ENCODE measurements at regions not wholly inside any gene's neighbourhood (a gene's known extent, or its start where the extent isn't known, plus 50 kb on each side); places are given as distances from the start of the nearest gene placed in this dataset.
A peak's percentile ranks its signal among the peaks of the same experiment; 100 is the strongest.
"Not testable (repeated sequence)": the region's sequence is repeated elsewhere in the genome, so short reads cannot be mapped to it uniquely, and the experiment has no call there.

GRCh38 chr10:80697926-80698325 is 160.2 kb downstream of the SH2D4B start:
- no peak for DNase-seq

GRCh38 chr10:80699602-80700039 is 161.9 kb downstream of the SH2D4B start:
- peak; percentile 47 for DNase-seq

GRCh38 chr10:80700252-80700651 is 162.6 kb downstream of the SH2D4B start:
- peak; percentile 70 for DNase-seq

- DNase-seq, result no peak
Measured at GRCh38 chr10:80700760-80701444, 163.2 kb downstream of the SH2D4B start.

GRCh38 chr10:80701706-80702105 is 164.0 kb downstream of the SH2D4B start:
- no peak for DNase-seq

DNA sequence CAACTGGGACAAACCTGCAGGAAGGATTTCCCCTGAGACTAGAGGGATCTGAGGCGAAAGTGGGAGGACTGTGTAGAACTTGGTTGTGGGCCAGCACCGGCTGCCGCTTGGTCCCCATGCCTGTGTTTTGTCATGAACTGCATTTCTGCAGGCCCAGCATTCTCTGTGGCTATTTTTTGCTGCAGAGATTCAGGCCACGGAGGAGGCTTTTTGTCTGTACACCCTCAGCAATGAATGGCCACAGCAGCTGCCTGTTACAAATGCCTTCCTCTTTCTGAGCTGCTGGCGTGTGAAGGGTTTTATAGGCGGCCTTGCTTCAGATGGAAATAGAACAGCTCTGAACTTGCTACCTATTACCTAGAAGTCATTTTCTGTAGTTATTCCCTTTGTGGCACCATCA is 164.4 kb downstream of the SH2D4B start:
- DNase-seq, result no peak

GRCh38 chr10:80705899-80706298 is 168.2 kb downstream of the SH2D4B start:
- no peak for DNase-seq

GRCh38 chr10:80708185-80708584 is 170.5 kb downstream of the SH2D4B start:
- DNase-seq, result no peak

- DNase-seq, result no peak
Measured at GRCh38 chr10:80708808-80709207, 171.1 kb downstream of the SH2D4B start.

GRCh38 chr10:80709866-80710265 is 172.2 kb downstream of the SH2D4B start:
- peak; percentile 59 for DNase-seq

DNA sequence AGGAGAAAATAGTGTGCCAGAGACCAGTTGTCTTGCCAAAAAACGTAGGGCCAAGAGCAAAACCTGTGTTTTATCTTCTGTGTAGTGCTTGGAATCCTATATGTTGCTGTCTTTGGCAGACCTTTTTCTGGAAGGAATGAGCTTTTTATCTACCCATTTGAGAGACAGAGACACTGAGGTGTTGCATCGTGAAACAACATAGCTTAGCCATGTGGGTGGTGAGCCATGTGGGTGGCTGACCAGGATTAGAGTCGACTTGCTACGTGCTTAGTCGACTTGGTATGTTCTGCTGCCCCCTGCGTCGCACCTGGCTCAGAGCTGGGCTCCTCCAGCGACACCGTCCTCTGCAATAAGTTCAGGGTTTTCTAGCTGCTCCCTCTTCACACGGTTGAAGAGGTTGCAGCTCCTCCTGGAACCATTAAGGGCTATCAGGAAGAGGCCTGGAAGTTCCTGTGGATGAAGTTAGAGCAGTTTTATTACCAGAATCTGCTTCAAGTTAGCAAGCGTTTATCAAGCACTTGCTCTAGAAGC is 175.8 kb downstream of the SH2D4B start:
- no peak for DNase-seq

- DNase-seq, result no peak
Measured at GRCh38 chr10:80714566-80714965, 176.9 kb downstream of the SH2D4B start.

DNA sequence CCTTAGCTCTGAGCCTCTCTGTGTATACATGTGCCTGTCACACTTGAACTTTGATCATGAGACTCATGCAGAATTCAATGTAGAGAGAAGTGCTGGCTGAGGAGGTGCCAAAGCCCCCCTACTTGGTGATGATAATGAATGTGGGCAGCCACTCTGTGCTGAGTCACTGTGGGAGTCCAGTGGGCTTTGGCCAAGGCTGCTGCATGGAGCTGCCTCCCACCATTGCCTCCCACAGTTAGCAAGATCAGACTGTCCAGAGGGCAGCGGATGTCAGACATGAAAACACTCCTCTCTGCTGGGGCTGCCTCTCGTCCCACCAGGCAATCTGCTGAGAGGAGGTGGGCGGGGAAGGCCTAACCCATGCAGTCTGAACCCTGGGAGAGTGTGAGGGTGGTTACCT is 180.3 kb downstream of the SH2D4B start:
- DNase-seq, result no peak

DNA sequence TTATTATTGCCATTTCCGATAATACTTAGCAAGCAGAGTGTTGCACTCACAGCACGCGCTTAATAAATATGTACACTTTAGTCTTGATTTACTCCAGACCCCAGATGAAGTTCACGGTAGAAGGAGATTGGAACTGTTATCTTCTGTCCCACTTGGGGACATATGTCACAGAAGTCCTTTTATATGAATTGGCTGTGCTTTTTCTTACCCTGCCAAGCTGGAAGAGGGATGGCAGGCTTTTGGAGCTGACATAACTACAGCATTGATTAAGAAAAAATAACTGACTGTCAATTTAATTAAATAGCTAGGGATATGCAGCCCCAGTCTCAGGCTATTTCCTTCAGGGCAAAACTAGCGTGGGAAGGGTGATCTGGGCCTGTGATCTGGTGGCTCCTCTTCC is 182.2 kb downstream of the SH2D4B start:
- DNase-seq, result no peak

- DNase-seq, result no peak
Measured at GRCh38 chr10:80720549-80720948, 182.8 kb downstream of the SH2D4B start.

- DNase-seq, result not testable (repeated sequence)
Measured at GRCh38 chr10:80728354-80728753, 190.7 kb downstream of the SH2D4B start.

DNA sequence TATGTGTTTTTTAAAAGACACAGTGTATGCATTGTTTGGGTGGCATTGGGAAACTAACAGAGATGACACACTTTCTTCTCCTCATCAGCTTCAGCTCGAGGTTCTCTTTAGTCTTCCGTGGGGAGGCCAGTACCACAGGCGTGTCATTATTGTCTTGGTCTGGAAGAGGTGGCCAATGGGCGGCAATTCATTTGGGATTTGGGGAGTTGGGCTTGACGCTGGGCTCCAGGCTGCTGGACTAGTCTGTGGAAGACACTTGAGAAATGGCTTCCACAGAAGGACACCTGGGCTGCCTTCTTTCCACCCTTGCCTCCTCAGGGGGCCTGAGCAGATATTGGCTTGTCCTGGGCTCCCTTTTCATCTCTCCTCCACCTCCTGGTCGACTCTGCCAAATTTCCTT is 192.2 kb downstream of the SH2D4B start:
- no peak for DNase-seq

DNA sequence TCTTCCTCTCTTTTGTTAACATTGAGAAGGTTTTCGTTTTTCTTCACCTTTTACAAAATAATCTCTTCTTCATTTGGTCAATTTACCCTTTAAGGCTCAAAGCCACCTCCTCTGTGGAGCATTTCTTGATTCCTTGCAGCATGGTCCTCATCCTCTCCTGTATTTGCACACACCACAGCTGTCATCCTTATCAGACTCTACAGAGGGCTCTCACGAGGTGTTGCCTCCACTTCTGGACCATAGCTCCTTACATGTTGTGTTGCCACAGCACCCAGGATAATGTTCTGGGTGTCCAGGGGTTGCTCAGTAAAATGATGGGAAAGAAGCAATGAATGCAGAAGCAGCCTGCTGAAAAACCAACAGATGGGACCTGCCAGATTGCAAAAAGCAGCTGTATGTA is 192.8 kb downstream of the SH2D4B start:
- DNase-seq, result no peak

- no peak for DNase-seq
Measured at GRCh38 chr10:80734589-80734988, 196.9 kb downstream of the SH2D4B start.

DNA sequence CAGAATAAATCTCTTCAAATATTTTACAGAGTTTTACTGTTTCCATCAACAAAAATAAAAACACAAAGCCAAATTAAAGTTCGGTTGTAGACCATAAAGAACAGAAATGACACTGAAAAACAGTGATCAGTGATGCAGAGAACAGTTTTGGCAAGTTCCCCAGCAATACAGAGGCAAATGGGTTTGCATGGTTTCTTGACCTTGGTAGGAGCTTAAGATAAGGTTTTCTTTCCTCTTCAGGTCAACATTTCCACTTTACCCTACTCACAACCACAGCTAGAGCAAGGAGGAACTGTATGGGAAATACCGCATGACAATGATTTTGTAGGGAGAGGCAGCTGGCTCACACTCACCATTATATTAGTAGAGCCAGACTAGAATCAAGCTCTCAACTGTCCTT is 199.5 kb downstream of the SH2D4B start:
- DNase-seq, result no peak

- no peak for DNase-seq
Measured at GRCh38 chr10:80739328-80739727, 201.6 kb downstream of the SH2D4B start.

DNA sequence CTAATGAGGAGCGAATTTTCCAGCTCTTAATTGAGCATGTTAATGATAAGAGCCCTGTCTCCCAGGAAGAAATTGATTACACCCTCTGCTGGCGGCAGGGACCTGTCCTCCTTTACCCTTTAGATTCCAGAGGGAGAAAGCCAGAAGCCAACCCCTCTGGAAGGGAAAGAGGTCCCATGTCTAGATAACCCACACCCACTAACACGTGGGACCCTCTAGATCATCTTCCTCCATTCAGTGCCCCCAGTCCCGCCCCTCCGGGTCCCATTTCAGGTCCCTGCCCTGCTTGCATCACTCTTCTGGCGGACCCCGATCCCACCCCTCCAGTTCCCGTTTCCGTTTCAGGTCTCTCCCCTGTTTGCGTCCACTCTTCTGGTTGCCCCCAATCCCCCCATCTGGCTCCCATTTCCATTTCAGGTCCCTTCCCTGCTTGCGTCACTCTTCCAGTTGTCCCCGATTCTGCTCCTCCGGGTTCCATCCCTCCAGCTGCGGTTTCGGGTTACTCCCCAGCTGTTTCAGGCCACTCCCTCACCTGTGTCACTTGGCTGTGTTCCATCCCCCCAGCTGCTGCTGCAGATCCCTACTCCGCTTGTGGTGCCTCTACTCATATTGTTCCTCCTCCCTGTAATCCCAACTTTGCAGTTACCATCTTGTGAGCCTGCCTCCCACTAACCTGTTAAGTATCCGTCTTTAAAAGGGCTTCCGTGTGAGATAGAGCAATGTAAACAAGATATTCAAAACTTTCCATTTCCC is 202.4 kb downstream of the SH2D4B start:
- no peak for DNase-seq

DNA sequence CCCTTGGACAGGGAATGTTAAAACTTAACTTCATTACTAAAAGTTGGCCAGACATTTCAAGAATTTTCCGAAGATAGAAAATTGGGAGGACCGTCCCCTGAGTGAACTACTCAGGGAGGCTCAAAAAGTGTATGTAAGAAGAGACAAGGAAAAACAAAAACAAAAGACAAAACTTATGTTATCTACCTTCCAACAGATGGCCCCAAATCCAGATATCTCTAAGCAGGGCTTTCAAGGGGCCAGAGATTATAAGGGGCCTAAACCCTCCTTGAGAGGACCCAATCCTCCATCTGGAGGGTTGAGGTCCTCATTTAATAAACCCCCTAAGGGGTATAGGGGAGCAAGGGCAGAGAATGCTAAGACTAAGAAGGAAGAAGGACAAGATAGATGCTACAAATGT is 203.6 kb downstream of the SH2D4B start:
- DNase-seq, result no peak

DNA sequence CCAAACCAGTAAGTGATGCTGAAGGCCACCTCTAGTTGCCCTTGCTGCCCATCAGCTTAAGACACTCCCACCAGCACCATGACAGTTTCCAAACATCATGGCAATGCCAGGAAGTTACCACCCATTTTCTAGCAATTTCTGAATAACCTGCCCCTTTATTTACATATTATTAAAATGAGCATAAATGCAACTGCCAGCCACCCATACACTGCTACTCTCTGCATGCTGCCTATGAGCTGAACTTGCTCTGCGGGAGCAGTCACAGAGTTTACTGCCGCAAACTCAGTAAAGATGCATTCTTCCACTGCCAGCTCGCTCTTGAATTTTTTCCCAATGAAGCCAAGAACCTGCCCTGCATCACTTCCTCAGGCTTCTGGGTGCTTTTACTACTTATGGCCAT is 212.6 kb downstream of the SH2D4B start:
- DNase-seq, result no peak

All from NCI-H1436 treated with DMSO at 0.1 percent for 48 hours (cell line).